ENCODE measurements at regions not wholly inside any gene's neighbourhood (a gene's known extent, or its start where the extent isn't known, plus 50 kb on each side); places are given as distances from the start of the nearest gene placed in this dataset.

GRCh38 chr6:140993515-140993914 lies 1139.2 kb upstream of the GJE1 start:
- Histone ChIP-seq H4K91ac (ENCODE audit: low read length) (no peak overlapping the region), H2BK120ac (ENCODE audit: low read depth, low read length) (no peak overlapping the region), H3K4me3 (ENCODE audit: insufficient read depth in 1 of 2, low read depth in 1 of 2, low read length in 2 of 2) (no peak overlapping the region), H3K4me1 (ENCODE audit: control insufficient read depth, insufficient read depth, low read depth, low read length) (no peaks in the 10 kb centered on the region), H2AFZ (ENCODE audit: low read depth, low read length) (no peak overlapping the region), H2BK12ac (ENCODE audit: low read length in 2 of 2) (no peak overlapping the region), H3K4me2 (ENCODE audit: low read length, poor library complexity, severe bottlenecking) (no peak overlapping the region), H3K79me1 (replicated peaks; ENCODE audit: low read length, poor library complexity, severe bottlenecking) (no peaks in the 10 kb centered on the region), H3K18ac (ENCODE audit: low read depth in 1 of 2, low read length in 2 of 2) (no peak overlapping the region), H3K9me3 (ENCODE audit: control insufficient read depth, low read length) (peaks cover 7% of the 10 kb centered on the region), H3K4ac (ENCODE audit: low read depth in 1 of 2, low read length in 2 of 2) (no peak overlapping the region), H3K14ac (ENCODE audit: low read length in 2 of 2) (no peak overlapping the region), H3K27me3 (ENCODE audit: control insufficient read depth in 1 of 2, insufficient read depth in 1 of 2, low read length in 2 of 2) (no peaks in the 10 kb centered on the region), H3K27ac (ENCODE audit: low read length, poor library complexity, severe bottlenecking) (no peak overlapping the region), H3K36me3 (ENCODE audit: control insufficient read depth in 1 of 2, insufficient read depth in 2 of 2, low read depth in 1 of 2, low read length in 2 of 2) (no peaks in the 10 kb centered on the region), H2AK5ac (ENCODE audit: low read length, severe bottlenecking) (no peak overlapping the region), H4K8ac (ENCODE audit: low read length) (no peak overlapping the region), H2BK15ac (ENCODE audit: low read depth, poor library complexity, severe bottlenecking) (no peak overlapping the region), H2BK5ac (ENCODE audit: low read depth, low read length, poor library complexity, severe bottlenecking) (no peak overlapping the region), H3K23ac (ENCODE audit: low read length in 2 of 2) (no peak overlapping the region), H3K9ac (ENCODE audit: low read length) (no peak overlapping the region)
- DNase-seq: no peak
- WGBS: no CpG with 5 or more reads among the region's 1 CpG

- no peak overlapping the region for H3K18ac ChIP-seq (ENCODE audit: low read depth in 1 of 2, low read length in 2 of 2)
- H2AFZ ChIP-seq (ENCODE audit: low read depth, low read length): no peak overlapping the region
- no peak overlapping the region for H3K9ac ChIP-seq (ENCODE audit: low read length)
- H3K4me3 ChIP-seq (ENCODE audit: insufficient read depth in 1 of 2, low read depth in 1 of 2, low read length in 2 of 2): no peak overlapping the region
- H3K27ac ChIP-seq (ENCODE audit: low read length, poor library complexity, severe bottlenecking): no peak overlapping the region
- no peaks in the 10 kb centered on the region for H3K79me1 ChIP-seq (replicated peaks; ENCODE audit: low read length, poor library complexity, severe bottlenecking)
- no peaks in the 10 kb centered on the region for H3K27me3 ChIP-seq (ENCODE audit: control insufficient read depth in 1 of 2, insufficient read depth in 1 of 2, low read length in 2 of 2)
- no peak overlapping the region for H2AK5ac ChIP-seq (ENCODE audit: low read length, severe bottlenecking)
- no peak overlapping the region for H3K4me2 ChIP-seq (ENCODE audit: low read length, poor library complexity, severe bottlenecking)
- H4K91ac ChIP-seq (ENCODE audit: low read length): no peak overlapping the region
- H3K4me1 ChIP-seq (ENCODE audit: control insufficient read depth, insufficient read depth, low read depth, low read length): no peaks in the 10 kb centered on the region
- H3K14ac ChIP-seq (ENCODE audit: low read length in 2 of 2): no peak overlapping the region
- H3K9me3 ChIP-seq (ENCODE audit: control insufficient read depth, low read length): peaks cover 7% of the 10 kb centered on the region
- H3K4ac ChIP-seq (ENCODE audit: low read depth in 1 of 2, low read length in 2 of 2): no peak overlapping the region
- no peak overlapping the region for H2BK120ac ChIP-seq (ENCODE audit: low read depth, low read length)
- WGBS: no CpG with 5 or more reads among the region's 1 CpG
- no peak overlapping the region for H3K23ac ChIP-seq (ENCODE audit: low read length in 2 of 2)
- no peak overlapping the region for H2BK12ac ChIP-seq (ENCODE audit: low read length in 2 of 2)
- H2BK5ac ChIP-seq (ENCODE audit: low read depth, low read length, poor library complexity, severe bottlenecking): no peak overlapping the region
- no peak overlapping the region for H4K8ac ChIP-seq (ENCODE audit: low read length)
- no peak for DNase-seq
- H2BK15ac ChIP-seq (ENCODE audit: low read depth, poor library complexity, severe bottlenecking): no peak overlapping the region
- no peaks in the 10 kb centered on the region for H3K36me3 ChIP-seq (ENCODE audit: control insufficient read depth in 1 of 2, insufficient read depth in 2 of 2, low read depth in 1 of 2, low read length in 2 of 2)
Observed at GRCh38 chr6:140992678-140993077, 1140.0 kb upstream of the GJE1 start.

- H3K9me3 ChIP-seq (ENCODE audit: control insufficient read depth, low read length): peaks cover 6% of the 10 kb centered on the region
- no peaks in the 10 kb centered on the region for H3K27me3 ChIP-seq (ENCODE audit: control insufficient read depth in 1 of 2, insufficient read depth in 1 of 2, low read length in 2 of 2)
- no peak for DNase-seq
- H3K79me1 ChIP-seq (replicated peaks; ENCODE audit: low read length, poor library complexity, severe bottlenecking): no peaks in the 10 kb centered on the region
- H2BK15ac ChIP-seq (ENCODE audit: low read depth, poor library complexity, severe bottlenecking): no peak overlapping the region
- no peak overlapping the region for H4K8ac ChIP-seq (ENCODE audit: low read length)
- no peak overlapping the region for H3K9ac ChIP-seq (ENCODE audit: low read length)
- no peak overlapping the region for H3K23ac ChIP-seq (ENCODE audit: low read length in 2 of 2)
- H2BK5ac ChIP-seq (ENCODE audit: low read depth, low read length, poor library complexity, severe bottlenecking): no peak overlapping the region
- H2BK12ac ChIP-seq (ENCODE audit: low read length in 2 of 2): no peak overlapping the region
- H3K4ac ChIP-seq (ENCODE audit: low read depth in 1 of 2, low read length in 2 of 2): no peak overlapping the region
- H4K91ac ChIP-seq (ENCODE audit: low read length): no peak overlapping the region
- H3K14ac ChIP-seq (ENCODE audit: low read length in 2 of 2): no peak overlapping the region
- H3K27ac ChIP-seq (ENCODE audit: low read length, poor library complexity, severe bottlenecking): no peak overlapping the region
- H2BK120ac ChIP-seq (ENCODE audit: low read depth, low read length): no peak overlapping the region
- no peak overlapping the region for H3K18ac ChIP-seq (ENCODE audit: low read depth in 1 of 2, low read length in 2 of 2)
- no peak overlapping the region for H3K4me2 ChIP-seq (ENCODE audit: low read length, poor library complexity, severe bottlenecking)
- no peaks in the 10 kb centered on the region for H3K36me3 ChIP-seq (ENCODE audit: control insufficient read depth in 1 of 2, insufficient read depth in 2 of 2, low read depth in 1 of 2, low read length in 2 of 2)
- H2AK5ac ChIP-seq (ENCODE audit: low read length, severe bottlenecking): no peak overlapping the region
- no peaks in the 10 kb centered on the region for H3K4me1 ChIP-seq (ENCODE audit: control insufficient read depth, insufficient read depth, low read depth, low read length)
- H2AFZ ChIP-seq (ENCODE audit: low read depth, low read length): no peak overlapping the region
- no peak overlapping the region for H3K4me3 ChIP-seq (ENCODE audit: insufficient read depth in 1 of 2, low read depth in 1 of 2, low read length in 2 of 2)
Observed at GRCh38 chr6:140988780-140989179, 1143.9 kb upstream of the GJE1 start.

- no peak overlapping the region for H3K23ac ChIP-seq (ENCODE audit: low read length in 2 of 2)
- no peaks in the 10 kb centered on the region for H3K27me3 ChIP-seq (ENCODE audit: control insufficient read depth in 1 of 2, insufficient read depth in 1 of 2, low read length in 2 of 2)
- WGBS: 100% methylated on average over 1 of the region's 2 CpGs
- no peak overlapping the region for H3K4ac ChIP-seq (ENCODE audit: low read depth in 1 of 2, low read length in 2 of 2)
- no peaks in the 10 kb centered on the region for H3K79me1 ChIP-seq (replicated peaks; ENCODE audit: low read length, poor library complexity, severe bottlenecking)
- H3K18ac ChIP-seq (ENCODE audit: low read depth in 1 of 2, low read length in 2 of 2): no peak overlapping the region
- no peak overlapping the region for H3K9ac ChIP-seq (ENCODE audit: low read length)
- H3K4me3 ChIP-seq (ENCODE audit: insufficient read depth in 1 of 2, low read depth in 1 of 2, low read length in 2 of 2): no peak overlapping the region
- no peak for DNase-seq
- no peak overlapping the region for H4K91ac ChIP-seq (ENCODE audit: low read length)
- no peaks in the 10 kb centered on the region for H3K9me3 ChIP-seq (ENCODE audit: control insufficient read depth, low read length)
- no peak overlapping the region for H2BK12ac ChIP-seq (ENCODE audit: low read length in 2 of 2)
- H2AFZ ChIP-seq (ENCODE audit: low read depth, low read length): no peak overlapping the region
- no peak overlapping the region for H3K4me2 ChIP-seq (ENCODE audit: low read length, poor library complexity, severe bottlenecking)
- H2BK15ac ChIP-seq (ENCODE audit: low read depth, poor library complexity, severe bottlenecking): no peak overlapping the region
- no peak overlapping the region for H2BK5ac ChIP-seq (ENCODE audit: low read depth, low read length, poor library complexity, severe bottlenecking)
- no peak overlapping the region for H2AK5ac ChIP-seq (ENCODE audit: low read length, severe bottlenecking)
- no peaks in the 10 kb centered on the region for H3K36me3 ChIP-seq (ENCODE audit: control insufficient read depth in 1 of 2, insufficient read depth in 2 of 2, low read depth in 1 of 2, low read length in 2 of 2)
- no peak overlapping the region for H2BK120ac ChIP-seq (ENCODE audit: low read depth, low read length)
- no peak overlapping the region for H3K14ac ChIP-seq (ENCODE audit: low read length in 2 of 2)
- no peak overlapping the region for H3K27ac ChIP-seq (ENCODE audit: low read length, poor library complexity, severe bottlenecking)
- H4K8ac ChIP-seq (ENCODE audit: low read length): no peak overlapping the region
- no peaks in the 10 kb centered on the region for H3K4me1 ChIP-seq (ENCODE audit: control insufficient read depth, insufficient read depth, low read depth, low read length)
Observed at GRCh38 chr6:140987364-140988155, 1145.2 kb upstream of the GJE1 start.
